Osteocyte (in vitro differentiated cells): ENCODE measurements at regions not wholly inside any gene's neighbourhood (a gene's known extent, or its start where the extent isn't known, plus 50 kb on each side); places are given as distances from the start of the nearest gene placed in this dataset.

Experiments used
- DNase-seq: peaks from one replicate; pipeline ENCODE4 v3.0.0; 2021; ENCODE audit warnings: mixed read lengths; ENCODE audit not compliant: unreplicated experiment; ENCODE audit errors: extremely low spot score
- H3K27ac Mint-ChIP-seq: one replicate; pipeline ENCODE4 v1.8.0; 2021; ENCODE audit warnings: mild to moderate bottlenecking, mixed read lengths; ENCODE audit not compliant: unreplicated experiment
- H3K27me3 Mint-ChIP-seq: one replicate; pipeline ENCODE4 v1.8.0; 2021; ENCODE audit warnings: mixed read lengths; ENCODE audit not compliant: unreplicated experiment
- H3K36me3 Mint-ChIP-seq: one replicate; pipeline ENCODE4 v1.8.0; 2021; ENCODE audit warnings: mixed read lengths; ENCODE audit not compliant: unreplicated experiment
- H3K4me1 Mint-ChIP-seq: one replicate; pipeline ENCODE4 v1.8.0; 2021; ENCODE audit warnings: mixed read lengths; ENCODE audit not compliant: unreplicated experiment
- H3K4me3 Mint-ChIP-seq: one replicate; pipeline ENCODE4 v1.8.0; 2021; ENCODE audit warnings: mild to moderate bottlenecking, moderate library complexity, mixed read lengths; ENCODE audit not compliant: unreplicated experiment
- H3K9me3 Mint-ChIP-seq: one replicate; pipeline ENCODE4 v1.8.0; 2021; ENCODE audit warnings: mixed read lengths; ENCODE audit not compliant: unreplicated experiment
- TF ChIP-seq, protein P1 (sequence below): fragments of 200-600 bp; sonication (generic); IDR thresholded peaks from 2 replicates; pipeline ENCODE4 v1.5.0; 2021; ENCODE audit warnings: antibody characterized with exemption, mild to moderate bottlenecking, moderate library complexity

DNA sequence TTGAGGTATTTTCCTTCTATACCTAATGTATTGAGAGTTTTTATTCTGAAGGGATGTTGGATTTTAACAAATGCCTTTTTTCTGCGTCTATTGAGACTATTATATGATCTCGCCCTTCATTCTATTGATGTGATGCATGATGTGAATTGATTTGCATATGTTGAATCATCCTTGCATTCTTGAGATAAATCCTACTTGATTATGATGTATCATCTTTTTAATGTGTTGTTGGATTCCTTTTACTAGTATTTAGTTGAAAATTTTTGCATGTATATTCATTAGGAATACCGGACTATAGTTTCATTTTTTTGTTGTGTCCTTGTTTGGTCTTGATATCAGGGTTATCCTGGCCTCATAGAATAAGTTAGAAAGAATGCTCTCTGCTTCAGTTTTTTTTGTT is 169.7 kb downstream of the NPR3 start:
- no peaks in the 10 kb centered on the region for H3K4me1 Mint-ChIP-seq
- peaks cover 12% of the 10 kb centered on the region for H3K36me3 Mint-ChIP-seq
- H3K4me3 Mint-ChIP-seq, result no peak overlapping the region
- H3K27me3 Mint-ChIP-seq, result no peaks in the 10 kb centered on the region
- no peak for DNase-seq
- peaks cover 48% of the 10 kb centered on the region for H3K9me3 Mint-ChIP-seq
- H3K27ac Mint-ChIP-seq, result no peak overlapping the region
- TF ChIP-seq, protein P1, sequence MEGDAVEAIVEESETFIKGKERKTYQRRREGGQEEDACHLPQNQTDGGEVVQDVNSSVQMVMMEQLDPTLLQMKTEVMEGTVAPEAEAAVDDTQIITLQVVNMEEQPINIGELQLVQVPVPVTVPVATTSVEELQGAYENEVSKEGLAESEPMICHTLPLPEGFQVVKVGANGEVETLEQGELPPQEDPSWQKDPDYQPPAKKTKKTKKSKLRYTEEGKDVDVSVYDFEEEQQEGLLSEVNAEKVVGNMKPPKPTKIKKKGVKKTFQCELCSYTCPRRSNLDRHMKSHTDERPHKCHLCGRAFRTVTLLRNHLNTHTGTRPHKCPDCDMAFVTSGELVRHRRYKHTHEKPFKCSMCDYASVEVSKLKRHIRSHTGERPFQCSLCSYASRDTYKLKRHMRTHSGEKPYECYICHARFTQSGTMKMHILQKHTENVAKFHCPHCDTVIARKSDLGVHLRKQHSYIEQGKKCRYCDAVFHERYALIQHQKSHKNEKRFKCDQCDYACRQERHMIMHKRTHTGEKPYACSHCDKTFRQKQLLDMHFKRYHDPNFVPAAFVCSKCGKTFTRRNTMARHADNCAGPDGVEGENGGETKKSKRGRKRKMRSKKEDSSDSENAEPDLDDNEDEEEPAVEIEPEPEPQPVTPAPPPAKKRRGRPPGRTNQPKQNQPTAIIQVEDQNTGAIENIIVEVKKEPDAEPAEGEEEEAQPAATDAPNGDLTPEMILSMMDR, result no peak

DNA sequence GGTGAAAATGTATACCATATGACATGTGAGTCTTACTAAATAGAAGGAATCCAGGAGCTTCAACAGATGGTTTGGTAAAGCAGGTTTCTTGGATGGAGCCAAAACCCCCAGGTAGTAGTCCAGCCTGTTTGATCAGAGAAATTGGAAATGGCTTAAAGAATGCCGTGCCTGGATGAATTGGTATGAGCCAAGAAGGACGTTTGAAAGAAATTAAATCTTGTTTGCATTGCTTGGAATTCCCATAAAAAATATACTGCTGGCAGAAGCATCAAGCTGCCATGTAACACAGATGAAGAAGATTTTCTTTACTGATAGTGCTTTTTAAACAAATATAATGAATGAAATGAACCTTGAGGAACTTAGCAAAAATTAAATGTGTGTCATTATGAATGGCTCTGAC is 176.3 kb downstream of the NPR3 start:
- TF ChIP-seq, protein P1, result no peak
- H3K27ac Mint-ChIP-seq, result no peak overlapping the region
- no peaks in the 10 kb centered on the region for H3K27me3 Mint-ChIP-seq
- no peak for DNase-seq
- H3K4me1 Mint-ChIP-seq, result peaks cover 9% of the 10 kb centered on the region
- no peak overlapping the region for H3K4me3 Mint-ChIP-seq
- H3K9me3 Mint-ChIP-seq, result peaks cover 21% of the 10 kb centered on the region
- H3K36me3 Mint-ChIP-seq, result peaks cover 10% of the 10 kb centered on the region

DNA sequence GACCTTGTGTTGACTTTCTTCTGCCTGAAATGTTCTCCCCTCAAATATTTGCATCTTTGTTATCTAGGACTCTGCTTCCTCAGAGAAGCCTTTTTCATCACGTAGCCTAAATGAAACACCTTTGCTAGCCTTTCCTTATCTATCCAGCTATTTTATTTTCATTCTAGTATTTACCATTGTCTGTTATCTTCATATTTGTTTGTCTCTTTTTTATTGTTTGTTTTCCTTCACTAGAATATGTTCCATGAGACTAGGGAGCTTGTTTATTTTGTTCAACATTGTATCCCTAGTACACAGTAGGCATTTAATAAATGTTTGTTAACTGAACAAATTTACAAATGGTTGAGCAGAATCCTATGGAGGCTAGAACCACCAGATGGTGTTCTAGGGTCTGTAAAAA is 178.0 kb downstream of the NPR3 start:
- Mint-ChIP-seq H3K4me1 (peaks cover 9% of the 10 kb centered on the region), H3K36me3 (peaks cover 5% of the 10 kb centered on the region), H3K9me3 (peaks cover 6% of the 10 kb centered on the region), H3K4me3 (no peak overlapping the region), H3K27me3 (no peaks in the 10 kb centered on the region), H3K27ac (no peak overlapping the region)
- no peak for DNase-seq
- TF ChIP-seq, protein P1, result no peak

DNA sequence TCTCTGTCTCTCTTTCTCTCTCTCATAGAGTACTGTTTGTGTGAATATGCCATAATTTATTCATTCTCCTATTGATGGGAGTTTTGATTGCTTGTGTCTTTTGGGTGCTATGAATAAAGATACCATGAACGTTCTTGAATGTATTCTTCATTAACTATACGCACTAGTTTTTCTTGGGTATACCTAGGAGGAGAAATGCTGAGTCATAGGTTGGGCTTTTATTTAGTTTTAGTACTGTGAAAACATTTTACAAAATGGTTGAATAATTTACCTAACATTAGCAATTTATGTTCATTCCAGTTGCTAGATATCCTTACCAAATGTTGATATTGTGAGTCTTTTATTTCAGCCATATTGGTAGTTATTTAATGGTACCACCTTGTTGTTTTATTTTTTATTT is 192.5 kb downstream of the NPR3 start:
- TF ChIP-seq, protein P1, result no peak
- H3K9me3 Mint-ChIP-seq, result peaks cover 18% of the 10 kb centered on the region
- no peak for DNase-seq
- no peaks in the 10 kb centered on the region for H3K27me3 Mint-ChIP-seq
- H3K36me3 Mint-ChIP-seq, result peaks cover 9% of the 10 kb centered on the region
- no peaks in the 10 kb centered on the region for H3K4me1 Mint-ChIP-seq
- H3K4me3 Mint-ChIP-seq, result no peak overlapping the region
- no peak overlapping the region for H3K27ac Mint-ChIP-seq

DNA sequence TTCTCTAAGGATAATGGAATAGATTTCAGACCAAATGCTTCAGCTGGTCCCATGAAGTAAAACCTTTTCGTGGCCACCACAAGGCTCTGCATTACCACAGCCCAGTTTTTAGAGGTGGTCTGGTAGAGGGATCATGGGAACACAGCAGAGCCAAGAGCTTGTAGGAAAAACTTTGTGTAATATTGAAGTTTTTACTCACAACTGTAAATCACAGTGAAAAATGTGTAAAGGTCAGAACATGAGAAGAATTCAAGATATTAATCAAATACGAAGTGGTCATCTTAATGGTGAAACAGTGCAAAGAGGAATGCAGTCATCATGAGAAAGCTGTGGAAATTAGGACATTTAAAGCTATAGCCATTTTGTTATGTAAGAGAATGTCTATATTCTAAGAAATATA is 197.5 kb downstream of the NPR3 start:
- Mint-ChIP-seq H3K27ac (no peak overlapping the region), H3K27me3 (no peaks in the 10 kb centered on the region), H3K4me1 (peaks cover 4% of the 10 kb centered on the region), H3K9me3 (peaks cover 17% of the 10 kb centered on the region), H3K4me3 (no peak overlapping the region), H3K36me3 (peaks cover 15% of the 10 kb centered on the region)
- no peak for DNase-seq
- TF ChIP-seq, protein P1, result no peak
